ENCODE measurements at regions not wholly inside any gene's neighbourhood (a gene's known extent, or its start where the extent isn't known, plus 50 kb on each side); places are given as distances from the start of the nearest gene placed in this dataset.

GRCh38 chr11:135043434-135043833 is 631.4 kb upstream of the B3GAT1 start:
- TF ChIP-seq CTCF (IDR thresholded peaks at IDR 0.05) (no peak), POLR2A (IDR thresholded peaks at IDR 0.05) (no peak)

Data from body of pancreas (tissue), 4 donors.